Endothelial cell of umbilical vein (primary cell): ENCODE measurements at regions not wholly inside any gene's neighbourhood (a gene's known extent, or its start where the extent isn't known, plus 50 kb on each side); places are given as distances from the start of the nearest gene placed in this dataset.

Experiments used
- EZH2 ChIP-seq: IDR thresholded peaks from 2 replicates; pipeline ENCODE4 v1.6.1; 2012; ENCODE audit warnings: borderline replicate concordance, low read depth, mild to moderate bottlenecking, moderate library complexity, low read length, inconsistent platforms; ENCODE audit not compliant: severe bottlenecking
- FOS ChIP-seq: IDR thresholded peaks from 2 replicates; pipeline ENCODE4 v1.6.1; 2011; ENCODE audit warnings: mild to moderate bottlenecking, low read length, moderate library complexity, borderline replicate concordance; ENCODE audit not compliant: insufficient read depth
- GATA2 ChIP-seq: IDR thresholded peaks from 2 replicates; pipeline ENCODE4 v1.7.0; 2011; ENCODE audit warnings: low read depth, mild to moderate bottlenecking, moderate library complexity, mixed read lengths, low read length; ENCODE audit not compliant: insufficient read length, insufficient read depth
- JUN ChIP-seq: IDR thresholded peaks from 2 replicates; pipeline ENCODE4 v1.6.1; 2011; ENCODE audit warnings: borderline replicate concordance, low read depth; ENCODE audit not compliant: insufficient read length, insufficient read depth
- MYC ChIP-seq: IDR thresholded peaks from one replicate; pipeline ENCODE4 v1.6.1; 2011; ENCODE audit warnings: mild to moderate bottlenecking, low read depth, low read length
- POLR2A ChIP-seq: IDR thresholded peaks from 2 replicates; pipeline ENCODE4 v1.6.1; 2012; ENCODE audit warnings: low read depth, mild to moderate bottlenecking, control low read depth, low read length
- POLR2AphosphoS5 ChIP-seq: IDR thresholded peaks from 2 replicates; pipeline ENCODE4 v1.6.1; 2012; ENCODE audit warnings: low read depth, mild to moderate bottlenecking, control low read depth, low read length, moderate library complexity; ENCODE audit not compliant: insufficient read depth
- TF ChIP-seq, protein P1 (sequence below): IDR thresholded peaks from 2 replicates; pipeline ENCODE4 v1.6.1; 2011; ENCODE audit not compliant: insufficient read depth, insufficient read length
- TF ChIP-seq, protein P2 (sequence below), 2 donors: IDR thresholded peaks; 1 replicate in 1 of 2; 2 replicates in 1 of 2; pipeline ENCODE4 v1.5.1; 2011; ENCODE audit warnings: low read length in 2 of 2, mild to moderate bottlenecking in 2 of 2, moderate library complexity in 2 of 2, control low read depth in 1 of 2, inconsistent platforms in 1 of 2, low read depth in 1 of 2; ENCODE audit not compliant: insufficient read depth in 1 of 2; ENCODE audit errors: extremely low read depth in 1 of 2

DNA sequence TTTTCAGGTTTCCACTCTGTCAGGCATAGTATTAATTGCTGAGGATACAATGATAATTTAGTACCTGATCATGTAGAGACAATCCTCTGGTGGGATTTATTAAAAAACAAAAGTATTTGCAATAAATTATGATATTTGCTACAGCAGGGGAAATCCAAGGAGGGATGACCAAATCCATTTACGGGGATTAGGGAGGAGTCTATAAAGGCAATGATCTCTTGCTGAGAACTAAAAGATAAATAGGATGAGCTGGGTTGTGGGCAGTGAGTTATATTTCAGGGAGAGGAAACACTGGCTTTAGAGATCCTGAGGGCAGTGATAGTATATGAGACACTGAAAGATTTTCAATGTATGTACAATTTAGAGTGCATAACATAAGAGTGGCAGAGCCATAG lies 305.5 kb downstream of the GPR37 start:
- TF ChIP-seq POLR2A (no peak), EZH2 (no peak), MYC (no peak), FOS (no peak), POLR2AphosphoS5 (no peak), JUN (no peak), GATA2 (no peak)
- TF ChIP-seq, protein P1, sequence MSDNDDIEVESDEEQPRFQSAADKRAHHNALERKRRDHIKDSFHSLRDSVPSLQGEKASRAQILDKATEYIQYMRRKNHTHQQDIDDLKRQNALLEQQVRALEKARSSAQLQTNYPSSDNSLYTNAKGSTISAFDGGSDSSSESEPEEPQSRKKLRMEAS, result no peak
- TF ChIP-seq, protein P2, sequence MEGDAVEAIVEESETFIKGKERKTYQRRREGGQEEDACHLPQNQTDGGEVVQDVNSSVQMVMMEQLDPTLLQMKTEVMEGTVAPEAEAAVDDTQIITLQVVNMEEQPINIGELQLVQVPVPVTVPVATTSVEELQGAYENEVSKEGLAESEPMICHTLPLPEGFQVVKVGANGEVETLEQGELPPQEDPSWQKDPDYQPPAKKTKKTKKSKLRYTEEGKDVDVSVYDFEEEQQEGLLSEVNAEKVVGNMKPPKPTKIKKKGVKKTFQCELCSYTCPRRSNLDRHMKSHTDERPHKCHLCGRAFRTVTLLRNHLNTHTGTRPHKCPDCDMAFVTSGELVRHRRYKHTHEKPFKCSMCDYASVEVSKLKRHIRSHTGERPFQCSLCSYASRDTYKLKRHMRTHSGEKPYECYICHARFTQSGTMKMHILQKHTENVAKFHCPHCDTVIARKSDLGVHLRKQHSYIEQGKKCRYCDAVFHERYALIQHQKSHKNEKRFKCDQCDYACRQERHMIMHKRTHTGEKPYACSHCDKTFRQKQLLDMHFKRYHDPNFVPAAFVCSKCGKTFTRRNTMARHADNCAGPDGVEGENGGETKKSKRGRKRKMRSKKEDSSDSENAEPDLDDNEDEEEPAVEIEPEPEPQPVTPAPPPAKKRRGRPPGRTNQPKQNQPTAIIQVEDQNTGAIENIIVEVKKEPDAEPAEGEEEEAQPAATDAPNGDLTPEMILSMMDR (IDR thresholded peaks at IDR 0.05; ENCODE audit: extremely low read depth in 1 of 2, insufficient read depth in 1 of 2, low read depth in 1 of 2, low read length in 2 of 2), result no peak
